ENCODE measurements at regions not wholly inside any gene's neighbourhood (a gene's known extent, or its start where the extent isn't known, plus 50 kb on each side); places are given as distances from the start of the nearest gene placed in this dataset.

GRCh38 chr5:159844267-159845121 lies 71.8 kb upstream of the ADRA1B start:
- no peak for TF ChIP-seq CTCF (IDR thresholded peaks at IDR 0.05; ENCODE audit: insufficient read depth, low read depth, low read length)
- TF ChIP-seq EZH2 (IDR thresholded peaks at IDR 0.05; ENCODE audit: insufficient read depth, low read length), result no peak
